Pancreas (tissue), 10 donors: ENCODE measurements at regions not wholly inside any gene's neighbourhood (a gene's known extent, or its start where the extent isn't known, plus 50 kb on each side); places are given as distances from the start of the nearest gene placed in this dataset.

Experiments
- ATAC-seq, 4 donors: fragments of 200-7000 bp; cut with Tn5 transposase; one replicate each; pipeline versions ENCODE4 v1.8.0 to v1.9.1; 2020; ENCODE audit warnings: mild to moderate bottlenecking in 4 of 4, moderate library complexity in 4 of 4
- DNase-seq, 6 donors: peaks; one replicate each; pipeline ENCODE4 v3.0.0-alpha.2; 2020
- FAIRE-seq: peaks from 2 replicates; lab custom pipeline; 2012; peaks lifted over from hg19 to GRCh38; lab: Jason Lieb, UNC
- H3K27ac ChIP-seq, 4 donors: fragments of 200-600 bp; sonication (generic); 1 replicate in 3 of 4; 2 replicates in 1 of 4; pipeline versions ENCODE4 v1.5.0 to v1.8.0; 2020
- H3K27me3 ChIP-seq, 4 donors: fragments of 200-600 bp; one replicate each; pipeline ENCODE4 v1.8.0; 2021
- H3K36me3 ChIP-seq, 3 donors: fragments of 200-600 bp; sonication (generic) in 1 of 3; one replicate each; pipeline versions ENCODE4 v1.5.0 to v1.8.0; 2020 to 2021
- H3K4me1 ChIP-seq, 3 donors: fragments of 200-600 bp; one replicate each; pipeline ENCODE4 v1.8.0; 2021
- H3K4me3 ChIP-seq, 4 donors: fragments of 200-600 bp; sonication (generic) in 2 of 4; one replicate each; pipeline versions ENCODE4 v1.5.0 to v1.8.0; 2020 to 2021
- H3K9me3 ChIP-seq, 4 donors: fragments of 200-600 bp; one replicate each; pipeline ENCODE4 v1.8.0; 2021
- WGBS, 2 donors: extraction: QIAGEN DNeasy Blood & Tissue Kit; methylation state at CpG; one replicate each; pipeline ENCODE4 v1.1.7; 2013; 5-methylcytosine and 5-hydroxymethylcytosine counted together
- intact Hi-C, 3 donors: fragments of 100-400 bp; cut with DNase I; formaldehyde crosslinking; loops; one replicate each; pipeline versions ENCODE4 v1.11.1 to v1.14.2; 2022
- TF ChIP-seq, protein P1 (sequence below), 4 donors: fragments of 200-600 bp; sonication (generic) in 3 of 4; IDR thresholded peaks; one replicate each; pipeline versions ENCODE4 v1.5.0 to v1.8.0; 2021; ENCODE audit warnings: antibody characterized with exemption in 4 of 4
- donor health status: healthy with polysubstance abuse.
- donor health status: DM: no; HTN: no; CAD: no; lungs with moderate emphysema.
- donor health status: DM: no; HTN: no; CAD: no.
- donor health status: control.
- donor health status: control.
- donor health status: Bipolar disorder and iron deficiency.
- donor health status: DM: yes; HTN: yes; CAD: no.
- donor health status: DM: no; HTN: no; CAD: no.
- donor health status: DM: no; HTN: no; CAD: no.
- donor health status: DM: yes; HTN: yes; CAD: no.

DNA sequence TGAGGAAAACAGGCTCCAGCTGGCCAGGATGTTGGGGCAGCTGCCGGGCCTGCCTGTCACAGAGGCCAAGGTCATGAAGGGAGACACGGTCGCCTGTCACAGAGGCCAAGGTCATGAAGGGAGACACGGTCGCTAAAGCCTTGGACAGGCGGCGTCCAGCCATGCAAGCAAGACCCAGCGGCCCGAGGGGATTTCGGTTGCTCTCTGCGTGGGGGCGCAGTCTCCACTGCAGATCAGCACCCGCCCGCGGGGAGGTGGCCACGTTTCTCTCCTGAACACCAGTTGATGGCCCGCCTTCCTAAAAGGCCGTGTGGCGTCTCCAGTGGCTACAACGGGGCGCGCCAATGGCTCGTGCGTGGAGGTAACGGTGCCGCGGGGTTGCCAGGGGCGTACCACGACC, 67.0 kb upstream of the PCGF5 start:
- Histone ChIP-seq H3K4me3 (no peak overlapping the region), H3K27me3 (no peaks in the 10 kb centered on the region), H3K27ac (no peak overlapping the region), H3K9me3 (no peaks in the 10 kb centered on the region), H3K36me3 (no peaks in the 10 kb centered on the region), H3K4me1 (no peaks in the 10 kb centered on the region)
- TF ChIP-seq, protein P1, sequence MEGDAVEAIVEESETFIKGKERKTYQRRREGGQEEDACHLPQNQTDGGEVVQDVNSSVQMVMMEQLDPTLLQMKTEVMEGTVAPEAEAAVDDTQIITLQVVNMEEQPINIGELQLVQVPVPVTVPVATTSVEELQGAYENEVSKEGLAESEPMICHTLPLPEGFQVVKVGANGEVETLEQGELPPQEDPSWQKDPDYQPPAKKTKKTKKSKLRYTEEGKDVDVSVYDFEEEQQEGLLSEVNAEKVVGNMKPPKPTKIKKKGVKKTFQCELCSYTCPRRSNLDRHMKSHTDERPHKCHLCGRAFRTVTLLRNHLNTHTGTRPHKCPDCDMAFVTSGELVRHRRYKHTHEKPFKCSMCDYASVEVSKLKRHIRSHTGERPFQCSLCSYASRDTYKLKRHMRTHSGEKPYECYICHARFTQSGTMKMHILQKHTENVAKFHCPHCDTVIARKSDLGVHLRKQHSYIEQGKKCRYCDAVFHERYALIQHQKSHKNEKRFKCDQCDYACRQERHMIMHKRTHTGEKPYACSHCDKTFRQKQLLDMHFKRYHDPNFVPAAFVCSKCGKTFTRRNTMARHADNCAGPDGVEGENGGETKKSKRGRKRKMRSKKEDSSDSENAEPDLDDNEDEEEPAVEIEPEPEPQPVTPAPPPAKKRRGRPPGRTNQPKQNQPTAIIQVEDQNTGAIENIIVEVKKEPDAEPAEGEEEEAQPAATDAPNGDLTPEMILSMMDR (IDR thresholded peaks at IDR 0.05): no peak
- intact Hi-C loops: no loop called here
- DNase-seq: peak in 1 of 6 donors; percentile 42
- WGBS, 2 donors: 90 to 92% methylated on average over 29 of the region's 29 CpGs
- no peak for FAIRE-seq
- ATAC-seq: no peak

GRCh38 chr10:91154842-91155241, 65.6 kb upstream of the PCGF5 start:
- no peak for FAIRE-seq
- no peak overlapping the region for H3K4me3 ChIP-seq
- H3K9me3 ChIP-seq: no peaks in the 10 kb centered on the region
- ATAC-seq: no peak
- TF ChIP-seq, protein P1 (IDR thresholded peaks at IDR 0.05): no peak
- intact Hi-C loops: no loop called here
- no peaks in the 10 kb centered on the region for H3K27me3 ChIP-seq
- no peaks in the 10 kb centered on the region for H3K36me3 ChIP-seq
- no peak overlapping the region for H3K27ac ChIP-seq
- DNase-seq: no peak
- 76 to 83% methylated on average over 2 of the region's 2 CpGs for WGBS, 2 donors
- no peaks in the 10 kb centered on the region for H3K4me1 ChIP-seq

DNA sequence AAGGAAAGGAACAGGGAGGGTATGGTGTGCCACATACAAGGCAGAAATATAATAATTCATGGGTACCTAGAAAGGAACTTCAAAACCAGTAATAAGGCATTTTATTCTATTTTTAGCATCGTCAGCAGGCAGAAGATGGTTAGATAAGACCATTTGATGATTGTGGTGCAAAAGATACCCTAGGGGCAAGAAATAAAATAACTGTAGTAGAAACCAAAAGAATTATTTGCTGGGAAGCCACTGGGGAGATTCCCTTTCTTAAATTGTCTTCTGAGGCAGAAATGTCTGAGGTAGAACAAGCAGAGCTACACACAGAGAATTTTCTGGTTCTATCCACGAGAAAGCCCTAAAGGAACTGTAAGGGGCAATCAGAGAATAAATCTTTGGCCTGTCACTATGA, 64.3 kb upstream of the PCGF5 start:
- Histone ChIP-seq H3K4me3 (no peak overlapping the region), H3K27ac (no peak overlapping the region), H3K9me3 (no peaks in the 10 kb centered on the region), H3K4me1 (no peaks in the 10 kb centered on the region), H3K27me3 (no peaks in the 10 kb centered on the region), H3K36me3 (no peaks in the 10 kb centered on the region)
- FAIRE-seq (no peak), ATAC-seq (no peak), DNase-seq (no peak)
- TF ChIP-seq, protein P1 (IDR thresholded peaks at IDR 0.05): no peak
- WGBS, 2 donors: 81 to 94% methylated on average over 2 of the region's 2 CpGs
- intact Hi-C loops: no loop called here

DNA sequence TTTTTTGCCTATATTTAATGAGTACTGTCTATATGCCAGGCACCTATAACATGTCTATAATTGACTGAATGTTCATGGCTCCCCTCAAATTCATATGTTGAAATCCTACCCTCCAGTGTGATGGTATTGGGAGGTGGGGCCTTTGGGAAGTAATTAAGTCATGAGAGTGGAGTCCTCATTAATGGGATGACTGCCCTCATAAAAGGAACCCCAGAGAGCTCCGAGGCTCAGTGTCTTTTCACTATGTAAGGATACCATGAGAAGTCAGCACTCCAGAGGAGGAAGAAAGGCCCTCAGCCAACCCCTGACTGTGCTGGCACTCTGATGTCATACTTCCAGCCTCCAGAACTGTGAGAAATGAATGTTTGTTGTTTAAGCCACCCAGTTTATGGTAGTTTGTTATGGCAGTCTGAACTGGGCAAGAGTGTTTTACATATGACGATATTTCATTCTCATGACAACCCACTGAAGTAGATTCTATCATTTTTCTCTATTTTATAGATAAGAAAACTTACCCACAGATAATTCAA, 61.1 kb upstream of the PCGF5 start:
- no peak overlapping the region for H3K4me3 ChIP-seq
- no peaks in the 10 kb centered on the region for H3K9me3 ChIP-seq
- intact Hi-C loops: no loop called here
- no peaks in the 10 kb centered on the region for H3K36me3 ChIP-seq
- H3K27me3 ChIP-seq: no peaks in the 10 kb centered on the region
- TF ChIP-seq, protein P1 (IDR thresholded peaks at IDR 0.05): no peak
- no peak for FAIRE-seq
- no peaks in the 10 kb centered on the region for H3K4me1 ChIP-seq
- DNase-seq: no peak
- WGBS, 2 donors: 90% methylated on average over 2 of the region's 2 CpGs
- H3K27ac ChIP-seq: no peak overlapping the region
- ATAC-seq: no peak

- TF ChIP-seq, protein P1 (IDR thresholded peaks at IDR 0.05): no peak
- WGBS, 2 donors: 8% methylated on average over 13 of the region's 13 CpGs
- Histone ChIP-seq H3K4me1 (no peaks in the 10 kb centered on the region), H3K27ac (peak overlapping the region; percentile 67 to 96 (median 81)), H3K27me3 (no peaks in the 10 kb centered on the region), H3K36me3 (no peaks in the 10 kb centered on the region), H3K4me3 (peak overlapping the region; percentile 59 to 89 (median 70)), H3K9me3 (no peaks in the 10 kb centered on the region)
- intact Hi-C loops: no loop called here
- ATAC-seq (peak in 3 of 4 donors; percentile 9 to 12 (median 11)), FAIRE-seq (no peak), DNase-seq (no peak)
Observed at GRCh38 chr10:91162050-91162494, 58.4 kb upstream of the PCGF5 start.
